Lower leg skin (tissue), 3 donors: ENCODE measurements at regions not wholly inside any gene's neighbourhood (a gene's known extent, or its start where the extent isn't known, plus 50 kb on each side); places are given as distances from the start of the nearest gene placed in this dataset.

Experiments
- CTCF ChIP-seq, 3 donors: fragments of 450-650 bp; IDR thresholded peaks; one replicate each; pipeline ENCODE4 v1.5.1; 2016; ENCODE audit warnings: antibody characterized with exemption in 3 of 3, mild to moderate bottlenecking in 3 of 3, moderate library complexity in 2 of 3
- POLR2A ChIP-seq, 2 donors: fragments of 450-650 bp; IDR thresholded peaks; one replicate each; pipeline ENCODE4 v1.6.1; 2016 to 2017; ENCODE audit warnings: antibody characterized with exemption in 2 of 2, mild to moderate bottlenecking in 1 of 2, moderate library complexity in 1 of 2

GRCh38 chr1:239606850-239607400, 220.6 kb downstream of the CHRM3 start:
- TF ChIP-seq CTCF (IDR thresholded peaks at IDR 0.05) (no peak), POLR2A (IDR thresholded peaks at IDR 0.05) (no peak)
